ENCODE measurements at regions not wholly inside any gene's neighbourhood (a gene's known extent, or its start where the extent isn't known, plus 50 kb on each side); places are given as distances from the start of the nearest gene placed in this dataset.

- ATAC-seq (replicated peaks in 1 of 2), result no peak
- Mint-ChIP-seq H3K4me3 (no peak overlapping the region), H3K27ac (no peak overlapping the region), H3K27me3 (ENCODE audit: low read depth) (no peaks in the 10 kb centered on the region), H3K4me1 (ENCODE audit: low read depth) (no peaks in the 10 kb centered on the region), H3K36me3 (ENCODE audit: insufficient read depth in 2 of 2) (no peaks in the 10 kb centered on the region), H3K9me3 (peaks cover 4 to 5% of the 10 kb centered on the region in 2 donors)
- no peak for DNase-seq
Observed at GRCh38 chr2:6392354-6392753, 473.4 kb downstream of the CMPK2 start.

- no peaks in the 10 kb centered on the region for H3K27me3 Mint-ChIP-seq (ENCODE audit: low read depth)
- DNase-seq (no peak), ATAC-seq (replicated peaks in 1 of 2) (no peak)
- H3K4me3 Mint-ChIP-seq, result no peak overlapping the region
- H3K36me3 Mint-ChIP-seq (ENCODE audit: insufficient read depth in 2 of 2), result no peaks in the 10 kb centered on the region
- H3K9me3 Mint-ChIP-seq, result peaks cover 4 to 5% of the 10 kb centered on the region in 2 donors
- H3K27ac Mint-ChIP-seq, result no peak overlapping the region
- H3K4me1 Mint-ChIP-seq (ENCODE audit: low read depth), result no peaks in the 10 kb centered on the region
Observed at GRCh38 chr2:6392966-6393365, 472.7 kb downstream of the CMPK2 start.

GRCh38 chr2:6393819-6394218, 471.9 kb downstream of the CMPK2 start:
- DNase-seq, result no peak
- Mint-ChIP-seq H3K27me3 (ENCODE audit: low read depth) (no peaks in the 10 kb centered on the region), H3K4me1 (ENCODE audit: low read depth) (no peaks in the 10 kb centered on the region), H3K9me3 (peaks cover 4 to 5% of the 10 kb centered on the region in 2 donors), H3K36me3 (ENCODE audit: insufficient read depth in 2 of 2) (no peaks in the 10 kb centered on the region), H3K4me3 (no peak overlapping the region), H3K27ac (no peak overlapping the region)
- ATAC-seq (replicated peaks in 1 of 2), result no peak

GRCh38 chr2:6394276-6394675, 471.4 kb downstream of the CMPK2 start:
- Mint-ChIP-seq H3K27me3 (ENCODE audit: low read depth) (no peaks in the 10 kb centered on the region), H3K4me3 (no peak overlapping the region), H3K4me1 (ENCODE audit: low read depth) (no peaks in the 10 kb centered on the region), H3K9me3 (peaks cover 4 to 5% of the 10 kb centered on the region in 2 donors), H3K36me3 (ENCODE audit: insufficient read depth in 2 of 2) (no peaks in the 10 kb centered on the region), H3K27ac (no peak overlapping the region)
- no peak for ATAC-seq (replicated peaks in 1 of 2)
- DNase-seq, result no peak

GRCh38 chr2:6398421-6398820, 467.3 kb downstream of the CMPK2 start:
- Mint-ChIP-seq H3K36me3 (ENCODE audit: insufficient read depth in 2 of 2) (no peaks in the 10 kb centered on the region), H3K4me1 (ENCODE audit: low read depth) (no peaks in the 10 kb centered on the region), H3K9me3 (peaks cover 0 to 2% of the 10 kb centered on the region in 2 donors), H3K27me3 (ENCODE audit: low read depth) (no peaks in the 10 kb centered on the region), H3K27ac (no peak overlapping the region), H3K4me3 (no peak overlapping the region)
- no peak for ATAC-seq (replicated peaks in 1 of 2)
- no peak for DNase-seq

- H3K27me3 Mint-ChIP-seq (ENCODE audit: low read depth), result no peaks in the 10 kb centered on the region
- ATAC-seq (replicated peaks in 1 of 2) (no peak), DNase-seq (no peak)
- peaks cover 0 to 7% of the 10 kb centered on the region in 2 donors for H3K9me3 Mint-ChIP-seq
- H3K4me3 Mint-ChIP-seq, result no peak overlapping the region
- H3K27ac Mint-ChIP-seq, result no peak overlapping the region
- H3K4me1 Mint-ChIP-seq (ENCODE audit: low read depth), result no peaks in the 10 kb centered on the region
- no peaks in the 10 kb centered on the region for H3K36me3 Mint-ChIP-seq (ENCODE audit: insufficient read depth in 2 of 2)
Observed at GRCh38 chr2:6401301-6401700, 464.4 kb downstream of the CMPK2 start.

- no peaks in the 10 kb centered on the region for H3K4me1 Mint-ChIP-seq (ENCODE audit: low read depth)
- ATAC-seq (replicated peaks in 1 of 2) (no peak), DNase-seq (no peak)
- peaks cover 0 to 7% of the 10 kb centered on the region in 2 donors for H3K9me3 Mint-ChIP-seq
- H3K4me3 Mint-ChIP-seq, result no peak overlapping the region
- H3K27ac Mint-ChIP-seq, result peak overlapping the region; percentile 61
- H3K27me3 Mint-ChIP-seq (ENCODE audit: low read depth), result no peaks in the 10 kb centered on the region
- H3K36me3 Mint-ChIP-seq (ENCODE audit: insufficient read depth in 2 of 2), result no peaks in the 10 kb centered on the region
Observed at GRCh38 chr2:6408057-6408456, 457.6 kb downstream of the CMPK2 start.

GRCh38 chr2:6410313-6410712, 455.4 kb downstream of the CMPK2 start:
- Mint-ChIP-seq H3K9me3 (no peaks in the 10 kb centered on the region), H3K27me3 (ENCODE audit: low read depth) (no peaks in the 10 kb centered on the region), H3K4me1 (ENCODE audit: low read depth) (no peaks in the 10 kb centered on the region), H3K4me3 (no peak overlapping the region), H3K27ac (no peak overlapping the region), H3K36me3 (ENCODE audit: insufficient read depth in 2 of 2) (no peaks in the 10 kb centered on the region)
- DNase-seq (no peak), ATAC-seq (replicated peaks in 1 of 2) (no peak)

GRCh38 chr2:6412533-6413091, 453.1 kb downstream of the CMPK2 start:
- Mint-ChIP-seq H3K27ac (no peak overlapping the region), H3K4me3 (no peak overlapping the region), H3K27me3 (ENCODE audit: low read depth) (no peaks in the 10 kb centered on the region), H3K4me1 (ENCODE audit: low read depth) (no peaks in the 10 kb centered on the region), H3K9me3 (peaks cover 0 to 2% of the 10 kb centered on the region in 2 donors), H3K36me3 (ENCODE audit: insufficient read depth in 2 of 2) (no peaks in the 10 kb centered on the region)
- no peak for ATAC-seq (replicated peaks in 1 of 2)
- no peak for DNase-seq

- Mint-ChIP-seq H3K36me3 (ENCODE audit: insufficient read depth in 2 of 2) (no peaks in the 10 kb centered on the region), H3K27ac (no peak overlapping the region), H3K9me3 (peaks cover 0 to 2% of the 10 kb centered on the region in 2 donors), H3K4me3 (no peak overlapping the region), H3K27me3 (ENCODE audit: low read depth) (no peaks in the 10 kb centered on the region), H3K4me1 (ENCODE audit: low read depth) (no peaks in the 10 kb centered on the region)
- no peak for DNase-seq
- no peak for ATAC-seq (replicated peaks in 1 of 2)
Observed at GRCh38 chr2:6417050-6417449, 448.7 kb downstream of the CMPK2 start.

GRCh38 chr2:6418291-6418690, 447.4 kb downstream of the CMPK2 start:
- Mint-ChIP-seq H3K4me1 (ENCODE audit: low read depth) (no peaks in the 10 kb centered on the region), H3K4me3 (no peak overlapping the region), H3K9me3 (peaks cover 0 to 2% of the 10 kb centered on the region in 2 donors), H3K27me3 (ENCODE audit: low read depth) (no peaks in the 10 kb centered on the region), H3K36me3 (ENCODE audit: insufficient read depth in 2 of 2) (no peaks in the 10 kb centered on the region), H3K27ac (no peak overlapping the region)
- no peak for DNase-seq
- no peak for ATAC-seq (replicated peaks in 1 of 2)

- no peak overlapping the region for H3K27ac Mint-ChIP-seq
- H3K4me3 Mint-ChIP-seq, result no peak overlapping the region
- ATAC-seq (replicated peaks in 1 of 2) (no peak), DNase-seq (no peak)
- H3K4me1 Mint-ChIP-seq (ENCODE audit: low read depth), result no peaks in the 10 kb centered on the region
- no peaks in the 10 kb centered on the region for H3K36me3 Mint-ChIP-seq (ENCODE audit: insufficient read depth in 2 of 2)
- no peaks in the 10 kb centered on the region for H3K9me3 Mint-ChIP-seq
- no peaks in the 10 kb centered on the region for H3K27me3 Mint-ChIP-seq (ENCODE audit: low read depth)
Observed at GRCh38 chr2:6421138-6421730, 444.5 kb downstream of the CMPK2 start.

GRCh38 chr2:6421888-6422287, 443.8 kb downstream of the CMPK2 start:
- Mint-ChIP-seq H3K27me3 (ENCODE audit: low read depth) (no peaks in the 10 kb centered on the region), H3K36me3 (ENCODE audit: insufficient read depth in 2 of 2) (no peaks in the 10 kb centered on the region)

GRCh38 chr2:6423157-6423556, 442.6 kb downstream of the CMPK2 start:
- Mint-ChIP-seq H3K4me3 (no peak overlapping the region), H3K27me3 (ENCODE audit: low read depth) (no peaks in the 10 kb centered on the region), H3K9me3 (peaks cover 0 to 2% of the 10 kb centered on the region in 2 donors), H3K4me1 (ENCODE audit: low read depth) (no peaks in the 10 kb centered on the region), H3K27ac (no peak overlapping the region), H3K36me3 (ENCODE audit: insufficient read depth in 2 of 2) (no peaks in the 10 kb centered on the region)
- DNase-seq (no peak), ATAC-seq (replicated peaks in 1 of 2) (no peak)

More at GRCh38 chr2:6421888-6422287, 443.8 kb downstream of the CMPK2 start:
- Mint-ChIP-seq H3K4me1 (ENCODE audit: low read depth) (no peaks in the 10 kb centered on the region), H3K27ac (no peak overlapping the region), H3K4me3 (no peak overlapping the region), H3K9me3 (no peaks in the 10 kb centered on the region)
- ATAC-seq (replicated peaks in 1 of 2) (no peak), DNase-seq (no peak)
